H1 (cell line): ENCODE measurements at regions not wholly inside any gene's neighbourhood (a gene's known extent, or its start where the extent isn't known, plus 50 kb on each side); places are given as distances from the start of the nearest gene placed in this dataset.

ENCODE experiments used
- CBX8 ChIP-seq: fragments of 300-800, 300-1000 bp; sonication (generic); IDR thresholded peaks from 2 replicates; pipeline ENCODE4 v1.7.1; 2016; ENCODE audit warnings: low read depth, low read length, borderline replicate concordance
- CREB1 ChIP-seq: IDR thresholded peaks from 2 replicates; pipeline ENCODE4 v1.6.1; 2012; ENCODE audit warnings: inconsistent platforms
- TF ChIP-seq, protein P1 (sequence below): fragments of 300-600 bp; sonication (generic); IDR thresholded peaks from 2 replicates; pipeline ENCODE4 v1.7.1; 2012; ENCODE audit warnings: low read length, moderate library complexity, mild to moderate bottlenecking, inconsistent platforms; ENCODE audit not compliant: insufficient replicate concordance

GRCh38 chr19:28585796-28586195, 627.2 kb downstream of the UQCRFS1 start (continued):
- TF ChIP-seq, protein P1, sequence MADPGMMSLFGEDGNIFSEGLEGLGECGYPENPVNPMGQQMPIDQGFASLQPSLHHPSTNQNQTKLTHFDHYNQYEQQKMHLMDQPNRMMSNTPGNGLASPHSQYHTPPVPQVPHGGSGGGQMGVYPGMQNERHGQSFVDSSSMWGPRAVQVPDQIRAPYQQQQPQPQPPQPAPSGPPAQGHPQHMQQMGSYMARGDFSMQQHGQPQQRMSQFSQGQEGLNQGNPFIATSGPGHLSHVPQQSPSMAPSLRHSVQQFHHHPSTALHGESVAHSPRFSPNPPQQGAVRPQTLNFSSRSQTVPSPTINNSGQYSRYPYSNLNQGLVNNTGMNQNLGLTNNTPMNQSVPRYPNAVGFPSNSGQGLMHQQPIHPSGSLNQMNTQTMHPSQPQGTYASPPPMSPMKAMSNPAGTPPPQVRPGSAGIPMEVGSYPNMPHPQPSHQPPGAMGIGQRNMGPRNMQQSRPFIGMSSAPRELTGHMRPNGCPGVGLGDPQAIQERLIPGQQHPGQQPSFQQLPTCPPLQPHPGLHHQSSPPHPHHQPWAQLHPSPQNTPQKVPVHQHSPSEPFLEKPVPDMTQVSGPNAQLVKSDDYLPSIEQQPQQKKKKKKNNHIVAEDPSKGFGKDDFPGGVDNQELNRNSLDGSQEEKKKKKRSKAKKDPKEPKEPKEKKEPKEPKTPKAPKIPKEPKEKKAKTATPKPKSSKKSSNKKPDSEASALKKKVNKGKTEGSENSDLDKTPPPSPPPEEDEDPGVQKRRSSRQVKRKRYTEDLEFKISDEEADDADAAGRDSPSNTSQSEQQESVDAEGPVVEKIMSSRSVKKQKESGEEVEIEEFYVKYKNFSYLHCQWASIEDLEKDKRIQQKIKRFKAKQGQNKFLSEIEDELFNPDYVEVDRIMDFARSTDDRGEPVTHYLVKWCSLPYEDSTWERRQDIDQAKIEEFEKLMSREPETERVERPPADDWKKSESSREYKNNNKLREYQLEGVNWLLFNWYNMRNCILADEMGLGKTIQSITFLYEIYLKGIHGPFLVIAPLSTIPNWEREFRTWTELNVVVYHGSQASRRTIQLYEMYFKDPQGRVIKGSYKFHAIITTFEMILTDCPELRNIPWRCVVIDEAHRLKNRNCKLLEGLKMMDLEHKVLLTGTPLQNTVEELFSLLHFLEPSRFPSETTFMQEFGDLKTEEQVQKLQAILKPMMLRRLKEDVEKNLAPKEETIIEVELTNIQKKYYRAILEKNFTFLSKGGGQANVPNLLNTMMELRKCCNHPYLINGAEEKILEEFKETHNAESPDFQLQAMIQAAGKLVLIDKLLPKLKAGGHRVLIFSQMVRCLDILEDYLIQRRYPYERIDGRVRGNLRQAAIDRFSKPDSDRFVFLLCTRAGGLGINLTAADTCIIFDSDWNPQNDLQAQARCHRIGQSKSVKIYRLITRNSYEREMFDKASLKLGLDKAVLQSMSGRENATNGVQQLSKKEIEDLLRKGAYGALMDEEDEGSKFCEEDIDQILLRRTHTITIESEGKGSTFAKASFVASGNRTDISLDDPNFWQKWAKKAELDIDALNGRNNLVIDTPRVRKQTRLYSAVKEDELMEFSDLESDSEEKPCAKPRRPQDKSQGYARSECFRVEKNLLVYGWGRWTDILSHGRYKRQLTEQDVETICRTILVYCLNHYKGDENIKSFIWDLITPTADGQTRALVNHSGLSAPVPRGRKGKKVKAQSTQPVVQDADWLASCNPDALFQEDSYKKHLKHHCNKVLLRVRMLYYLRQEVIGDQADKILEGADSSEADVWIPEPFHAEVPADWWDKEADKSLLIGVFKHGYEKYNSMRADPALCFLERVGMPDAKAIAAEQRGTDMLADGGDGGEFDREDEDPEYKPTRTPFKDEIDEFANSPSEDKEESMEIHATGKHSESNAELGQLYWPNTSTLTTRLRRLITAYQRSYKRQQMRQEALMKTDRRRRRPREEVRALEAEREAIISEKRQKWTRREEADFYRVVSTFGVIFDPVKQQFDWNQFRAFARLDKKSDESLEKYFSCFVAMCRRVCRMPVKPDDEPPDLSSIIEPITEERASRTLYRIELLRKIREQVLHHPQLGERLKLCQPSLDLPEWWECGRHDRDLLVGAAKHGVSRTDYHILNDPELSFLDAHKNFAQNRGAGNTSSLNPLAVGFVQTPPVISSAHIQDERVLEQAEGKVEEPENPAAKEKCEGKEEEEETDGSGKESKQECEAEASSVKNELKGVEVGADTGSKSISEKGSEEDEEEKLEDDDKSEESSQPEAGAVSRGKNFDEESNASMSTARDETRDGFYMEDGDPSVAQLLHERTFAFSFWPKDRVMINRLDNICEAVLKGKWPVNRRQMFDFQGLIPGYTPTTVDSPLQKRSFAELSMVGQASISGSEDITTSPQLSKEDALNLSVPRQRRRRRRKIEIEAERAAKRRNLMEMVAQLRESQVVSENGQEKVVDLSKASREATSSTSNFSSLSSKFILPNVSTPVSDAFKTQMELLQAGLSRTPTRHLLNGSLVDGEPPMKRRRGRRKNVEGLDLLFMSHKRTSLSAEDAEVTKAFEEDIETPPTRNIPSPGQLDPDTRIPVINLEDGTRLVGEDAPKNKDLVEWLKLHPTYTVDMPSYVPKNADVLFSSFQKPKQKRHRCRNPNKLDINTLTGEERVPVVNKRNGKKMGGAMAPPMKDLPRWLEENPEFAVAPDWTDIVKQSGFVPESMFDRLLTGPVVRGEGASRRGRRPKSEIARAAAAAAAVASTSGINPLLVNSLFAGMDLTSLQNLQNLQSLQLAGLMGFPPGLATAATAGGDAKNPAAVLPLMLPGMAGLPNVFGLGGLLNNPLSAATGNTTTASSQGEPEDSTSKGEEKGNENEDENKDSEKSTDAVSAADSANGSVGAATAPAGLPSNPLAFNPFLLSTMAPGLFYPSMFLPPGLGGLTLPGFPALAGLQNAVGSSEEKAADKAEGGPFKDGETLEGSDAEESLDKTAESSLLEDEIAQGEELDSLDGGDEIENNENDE, result no peak
- TF ChIP-seq CREB1 (no peak), CBX8 (no peak)
